CD8-positive, alpha-beta memory T cell (primary cell): ENCODE measurements at regions not wholly inside any gene's neighbourhood (a gene's known extent, or its start where the extent isn't known, plus 50 kb on each side); places are given as distances from the start of the nearest gene placed in this dataset.

Experiments used
- CTCF ChIA-PET: fragments of 350-600 bp; sonication (Branson Sonifier 250); formaldehyde crosslinking; loops from one replicate; lab custom pipeline; 2021; ENCODE audit warnings: antibody characterized with exemption; lab: Charles Lee
- POLR2A ChIA-PET: fragments of 350-600 bp; sonication (Branson Sonifier 250); formaldehyde crosslinking; loops from one replicate; lab custom pipeline; 2021; ENCODE audit warnings: antibody characterized with exemption; lab: Charles Lee
- DNase-seq, 5 donors: peaks; one replicate each; pipeline versions ENCODE4 v3.0.0 to v3.0.0-alpha.2; 2020 to 2022; ENCODE audit warnings: mixed read lengths in 1 of 5
- H3K27ac ChIP-seq: one replicate; pipeline ENCODE4 v1.7.0; 2013; ENCODE audit warnings: low read depth, mild to moderate bottlenecking, low read length, moderate library complexity
- H3K27me3 ChIP-seq: 2 replicates; pipeline ENCODE4 v1.7.0; 2013; ENCODE audit warnings: low read length, mild to moderate bottlenecking; ENCODE audit not compliant: insufficient read depth, poor library complexity, severe bottlenecking
- H3K36me3 ChIP-seq: 2 replicates; pipeline ENCODE4 v1.7.0; 2013; ENCODE audit warnings: mild to moderate bottlenecking, low read length, moderate library complexity; ENCODE audit not compliant: insufficient read depth
- H3K4me1 ChIP-seq: 2 replicates; pipeline ENCODE4 v1.7.0; 2013; ENCODE audit warnings: mild to moderate bottlenecking, low read length, moderate library complexity; ENCODE audit not compliant: insufficient read depth
- H3K4me3 ChIP-seq: 2 replicates; pipeline ENCODE4 v1.7.0; 2013; ENCODE audit warnings: mild to moderate bottlenecking, low read length
- H3K9me3 ChIP-seq: 2 replicates; pipeline ENCODE4 v1.7.0; 2013; ENCODE audit warnings: mild to moderate bottlenecking, low read length
- H3K27ac Mint-ChIP-seq, 8 donors: one replicate each; pipeline ENCODE4 v1.8.0; 2020 to 2021; ENCODE audit warnings: mixed read lengths in 8 of 8, mild to moderate bottlenecking in 6 of 8, inconsistent platforms in 3 of 8, moderate library complexity in 3 of 8
- H3K27me3 Mint-ChIP-seq, 2 donors: one replicate each; pipeline ENCODE4 v1.8.0; 2020 to 2021; ENCODE audit warnings: mixed read lengths in 2 of 2, mild to moderate bottlenecking in 1 of 2, moderate library complexity in 1 of 2
- H3K36me3 Mint-ChIP-seq, 3 donors: one replicate each; pipeline ENCODE4 v1.8.0; 2020 to 2021; ENCODE audit warnings: mixed read lengths in 3 of 3, inconsistent platforms in 1 of 3, mild to moderate bottlenecking in 1 of 3
- H3K4me1 Mint-ChIP-seq, 3 donors: one replicate each; pipeline ENCODE4 v1.8.0; 2020 to 2021; ENCODE audit warnings: mixed read lengths in 3 of 3, inconsistent platforms in 1 of 3, mild to moderate bottlenecking in 1 of 3
- H3K4me3 Mint-ChIP-seq, 7 donors: one replicate each; pipeline ENCODE4 v1.8.0; 2020 to 2021; ENCODE audit warnings: mixed read lengths in 7 of 7, mild to moderate bottlenecking in 6 of 7, moderate library complexity in 4 of 7, inconsistent platforms in 2 of 7
- H3K9me3 Mint-ChIP-seq, 5 donors: one replicate each; pipeline ENCODE4 v1.8.0; 2020 to 2022; ENCODE audit warnings: mixed read lengths in 5 of 5, mild to moderate bottlenecking in 3 of 5, moderate library complexity in 2 of 5, inconsistent platforms in 1 of 5

- Histone ChIP-seq H3K4me1 (no peaks in the 10 kb centered on the region), H3K36me3 (no peaks in the 10 kb centered on the region), H3K9me3 (no peaks in the 10 kb centered on the region), H3K27ac (no peak overlapping the region), H3K27me3 (no peaks in the 10 kb centered on the region), H3K4me3 (no peak overlapping the region)
- Mint-ChIP-seq H3K4me3 (no peak overlapping the region), H3K4me1 (peaks cover 4 to 6% (median 5%) of the 10 kb centered on the region in 3 donors), H3K36me3 (no peaks in the 10 kb centered on the region), H3K27me3 (peaks cover 0 to 1% of the 10 kb centered on the region in 2 donors), H3K9me3 (peaks cover 0 to 2% (median 0%) of the 10 kb centered on the region in 5 donors), H3K27ac (no peak overlapping the region)
- no peak for DNase-seq
- POLR2A ChIA-PET = no interaction called here
- CTCF ChIA-PET = no interaction called here
These were observed 167.4 kb upstream of the GATA6 start for GRCh38 chr18:22001912-22002487.

GRCh38 chr18:22005191-22005841 is 164.1 kb upstream of the GATA6 start:
- CTCF ChIA-PET = no interaction called here

GRCh38 chr18:22006458-22006857 is 162.9 kb upstream of the GATA6 start:
- no peak overlapping the region for H3K4me3 ChIP-seq
- Mint-ChIP-seq H3K27ac (no peak overlapping the region), H3K9me3 (peaks cover 0 to 12% (median 8%) of the 10 kb centered on the region in 5 donors), H3K4me1 (no peaks in the 10 kb centered on the region), H3K4me3 (no peak overlapping the region), H3K27me3 (peaks cover 0 to 2% of the 10 kb centered on the region in 2 donors), H3K36me3 (peaks cover 0 to 5% (median 0%) of the 10 kb centered on the region in 3 donors)
- no peaks in the 10 kb centered on the region for H3K27me3 ChIP-seq
- no peak for DNase-seq
- H3K27ac ChIP-seq = no peak overlapping the region
- CTCF ChIA-PET = interaction anchor here (0.5 kb wide), 1 partner anchor 44 kb away, joined by 3 read pairs; no protein-coding TSS in a partner anchor
- no peaks in the 10 kb centered on the region for H3K9me3 ChIP-seq
- POLR2A ChIA-PET = no interaction called here
- no peaks in the 10 kb centered on the region for H3K36me3 ChIP-seq
- no peaks in the 10 kb centered on the region for H3K4me1 ChIP-seq

More at GRCh38 chr18:22005191-22005841, 164.1 kb upstream of the GATA6 start:
- Histone ChIP-seq H3K27me3 (no peaks in the 10 kb centered on the region), H3K4me1 (no peaks in the 10 kb centered on the region), H3K36me3 (no peaks in the 10 kb centered on the region), H3K9me3 (no peaks in the 10 kb centered on the region), H3K4me3 (no peak overlapping the region), H3K27ac (no peak overlapping the region)
- no peak for DNase-seq
- peaks cover 0 to 5% (median 0%) of the 10 kb centered on the region in 3 donors for H3K36me3 Mint-ChIP-seq
- H3K27ac Mint-ChIP-seq = no peak overlapping the region
- H3K27me3 Mint-ChIP-seq = no peaks in the 10 kb centered on the region
- H3K4me3 Mint-ChIP-seq = no peak overlapping the region
- H3K4me1 Mint-ChIP-seq = no peaks in the 10 kb centered on the region
- POLR2A ChIA-PET = no interaction called here
- H3K9me3 Mint-ChIP-seq = peaks cover 0 to 9% (median 7%) of the 10 kb centered on the region in 5 donors

GRCh38 chr18:22009242-22009641 is 160.1 kb upstream of the GATA6 start:
- Mint-ChIP-seq H3K4me1 (no peaks in the 10 kb centered on the region), H3K27ac (no peak overlapping the region), H3K4me3 (no peak overlapping the region), H3K27me3 (peaks cover 4 to 15% of the 10 kb centered on the region in 2 donors), H3K9me3 (peaks cover 10 to 31% (median 20%) of the 10 kb centered on the region in 5 donors), H3K36me3 (peaks cover 0 to 9% (median 0%) of the 10 kb centered on the region in 3 donors)
- Histone ChIP-seq H3K9me3 (no peaks in the 10 kb centered on the region), H3K27me3 (no peaks in the 10 kb centered on the region), H3K4me1 (no peaks in the 10 kb centered on the region), H3K27ac (no peak overlapping the region), H3K36me3 (no peaks in the 10 kb centered on the region), H3K4me3 (no peak overlapping the region)
- POLR2A ChIA-PET = no interaction called here
- DNase-seq = no peak
- CTCF ChIA-PET = no interaction called here

GRCh38 chr18:22013993-22014392 is 155.4 kb upstream of the GATA6 start:
- Histone ChIP-seq H3K9me3 (no peaks in the 10 kb centered on the region), H3K4me3 (no peak overlapping the region), H3K36me3 (no peaks in the 10 kb centered on the region), H3K27me3 (no peaks in the 10 kb centered on the region), H3K27ac (no peak overlapping the region), H3K4me1 (no peaks in the 10 kb centered on the region)
- peaks cover 4 to 22% of the 10 kb centered on the region in 2 donors for H3K27me3 Mint-ChIP-seq
- H3K4me1 Mint-ChIP-seq = no peaks in the 10 kb centered on the region
- ChIA-PET POLR2A (no interaction called here), CTCF (no interaction called here)
- H3K27ac Mint-ChIP-seq = no peak overlapping the region
- no peak for DNase-seq
- peaks cover 0 to 12% (median 1%) of the 10 kb centered on the region in 3 donors for H3K36me3 Mint-ChIP-seq
- H3K4me3 Mint-ChIP-seq = no peak overlapping the region
- H3K9me3 Mint-ChIP-seq = peaks cover 10 to 29% (median 19%) of the 10 kb centered on the region in 5 donors

- Mint-ChIP-seq H3K9me3 (peaks cover 10 to 22% (median 15%) of the 10 kb centered on the region in 5 donors), H3K4me3 (no peak overlapping the region), H3K4me1 (no peaks in the 10 kb centered on the region), H3K27ac (peak overlapping the region in 1 of 8 donors; percentile 47), H3K27me3 (peaks cover 4 to 22% of the 10 kb centered on the region in 2 donors), H3K36me3 (peaks cover 0 to 8% (median 1%) of the 10 kb centered on the region in 3 donors)
- CTCF ChIA-PET = interaction anchor here (1.7 kb wide), 1 partner anchor 17 kb away, joined by 3 read pairs; no protein-coding TSS in a partner anchor
- no peak overlapping the region for H3K27ac ChIP-seq
- no peaks in the 10 kb centered on the region for H3K4me1 ChIP-seq
- no peak for DNase-seq
- H3K36me3 ChIP-seq = no peaks in the 10 kb centered on the region
- POLR2A ChIA-PET = no interaction called here
- H3K27me3 ChIP-seq = no peaks in the 10 kb centered on the region
- no peak overlapping the region for H3K4me3 ChIP-seq
- H3K9me3 ChIP-seq = no peaks in the 10 kb centered on the region
These were observed 154.2 kb upstream of the GATA6 start for GRCh38 chr18:22015156-22015555.

GRCh38 chr18:22018366-22018765 is 151.0 kb upstream of the GATA6 start:
- Mint-ChIP-seq H3K4me1 (no peaks in the 10 kb centered on the region), H3K4me3 (no peak overlapping the region)
- H3K36me3 ChIP-seq = no peaks in the 10 kb centered on the region

GRCh38 chr18:22019193-22019592 is 150.2 kb upstream of the GATA6 start:
- H3K27me3 Mint-ChIP-seq = peaks cover 2 to 8% of the 10 kb centered on the region in 2 donors
- Histone ChIP-seq H3K27me3 (no peaks in the 10 kb centered on the region), H3K36me3 (no peaks in the 10 kb centered on the region), H3K4me3 (no peak overlapping the region), H3K4me1 (no peaks in the 10 kb centered on the region), H3K9me3 (no peaks in the 10 kb centered on the region), H3K27ac (no peak overlapping the region)
- H3K36me3 Mint-ChIP-seq = peaks cover 0 to 3% (median 1%) of the 10 kb centered on the region in 3 donors
- ChIA-PET CTCF (no interaction called here), POLR2A (no interaction called here)
- no peak overlapping the region for H3K4me3 Mint-ChIP-seq
- no peak for DNase-seq
- no peaks in the 10 kb centered on the region for H3K4me1 Mint-ChIP-seq
- no peak overlapping the region for H3K27ac Mint-ChIP-seq
- peaks cover 0 to 4% (median under 1%) of the 10 kb centered on the region in 5 donors for H3K9me3 Mint-ChIP-seq

More at GRCh38 chr18:22018366-22018765, 151.0 kb upstream of the GATA6 start:
- H3K9me3 Mint-ChIP-seq = peaks cover 2 to 9% (median 7%) of the 10 kb centered on the region in 5 donors
- Histone ChIP-seq H3K27ac (no peak overlapping the region), H3K27me3 (no peaks in the 10 kb centered on the region), H3K9me3 (no peaks in the 10 kb centered on the region), H3K4me3 (no peak overlapping the region), H3K4me1 (no peaks in the 10 kb centered on the region)
- peaks cover 0 to 4% (median 1%) of the 10 kb centered on the region in 3 donors for H3K36me3 Mint-ChIP-seq
- ChIA-PET POLR2A (no interaction called here), CTCF (no interaction called here)
- no peak overlapping the region for H3K27ac Mint-ChIP-seq
- H3K27me3 Mint-ChIP-seq = peaks cover 2 to 15% of the 10 kb centered on the region in 2 donors
- DNase-seq = no peak
